GM12892 (cell line): ENCODE measurements at regions not wholly inside any gene's neighbourhood (a gene's known extent, or its start where the extent isn't known, plus 50 kb on each side); places are given as distances from the start of the nearest gene placed in this dataset.

Experiments used
- POLR2A ChIP-seq: IDR thresholded peaks from 2 replicates; pipeline ENCODE4 v1.6.1; 2011; ENCODE audit warnings: low read depth, low read length, control low read depth
- POLR2AphosphoS5 ChIP-seq: IDR thresholded peaks from 2 replicates; pipeline ENCODE4 v1.6.1; 2011; ENCODE audit warnings: low read depth, low read length, control low read depth
- TAF1 ChIP-seq: IDR thresholded peaks from 2 replicates; pipeline ENCODE4 v1.6.1; 2011; ENCODE audit warnings: low read depth, mild to moderate bottlenecking, control low read depth, low read length, borderline replicate concordance

- TF ChIP-seq POLR2AphosphoS5: no peak
- TF ChIP-seq POLR2A: no peak
- no peak for TF ChIP-seq TAF1
These were observed 390.6 kb downstream of the PTPRC start for GRCh38 chr1:199029401-199029800.
